ENCODE measurements at regions not wholly inside any gene's neighbourhood (a gene's known extent, or its start where the extent isn't known, plus 50 kb on each side); places are given as distances from the start of the nearest gene placed in this dataset.
"Not testable (repeated sequence)": the region's sequence is repeated elsewhere in the genome, so short reads cannot be mapped to it uniquely, and the experiment has no call there.

DNA sequence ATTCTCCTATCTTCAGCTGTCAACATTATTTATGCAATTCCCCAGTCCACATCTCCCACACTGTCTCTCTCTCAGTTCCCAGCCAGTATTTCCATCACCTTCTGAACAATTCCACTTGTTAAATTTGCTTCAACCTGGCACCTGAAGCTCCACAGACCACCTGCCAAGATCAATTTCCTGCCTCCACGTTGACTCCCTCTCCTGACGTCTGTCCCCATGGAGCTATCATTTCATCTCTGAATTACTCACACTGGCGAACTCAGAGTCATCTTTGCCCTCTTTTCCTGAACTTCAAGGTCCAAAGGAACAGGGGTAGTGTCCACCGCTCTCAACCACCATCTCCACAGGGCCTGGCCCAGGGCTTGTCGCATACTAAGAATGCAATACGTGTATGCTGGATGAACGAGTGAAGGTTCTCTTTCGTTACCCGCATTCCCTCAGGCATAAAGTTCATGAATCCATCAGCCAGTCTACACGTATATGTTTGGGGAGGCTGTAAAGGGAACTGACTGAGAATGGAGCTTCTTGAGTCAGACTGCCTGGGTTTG, 183.3 kb downstream of the JCAD start:
- Histone ChIP-seq H3K9ac (ENCODE audit: low read length) (no peak overlapping the region), H3K4me1 (ENCODE audit: control insufficient read depth, insufficient read depth, low read length) (no peaks in the 10 kb centered on the region), H3K4me3 (ENCODE audit: low read length) (no peak overlapping the region), H3K9me3 (ENCODE audit: control insufficient read depth, low read length) (no peaks in the 10 kb centered on the region), H3K27me3 (ENCODE audit: control insufficient read depth, insufficient read depth, low read length) (no peaks in the 10 kb centered on the region), H3K36me3 (ENCODE audit: control insufficient read depth, insufficient read depth, low read length) (no peaks in the 10 kb centered on the region)

DNA sequence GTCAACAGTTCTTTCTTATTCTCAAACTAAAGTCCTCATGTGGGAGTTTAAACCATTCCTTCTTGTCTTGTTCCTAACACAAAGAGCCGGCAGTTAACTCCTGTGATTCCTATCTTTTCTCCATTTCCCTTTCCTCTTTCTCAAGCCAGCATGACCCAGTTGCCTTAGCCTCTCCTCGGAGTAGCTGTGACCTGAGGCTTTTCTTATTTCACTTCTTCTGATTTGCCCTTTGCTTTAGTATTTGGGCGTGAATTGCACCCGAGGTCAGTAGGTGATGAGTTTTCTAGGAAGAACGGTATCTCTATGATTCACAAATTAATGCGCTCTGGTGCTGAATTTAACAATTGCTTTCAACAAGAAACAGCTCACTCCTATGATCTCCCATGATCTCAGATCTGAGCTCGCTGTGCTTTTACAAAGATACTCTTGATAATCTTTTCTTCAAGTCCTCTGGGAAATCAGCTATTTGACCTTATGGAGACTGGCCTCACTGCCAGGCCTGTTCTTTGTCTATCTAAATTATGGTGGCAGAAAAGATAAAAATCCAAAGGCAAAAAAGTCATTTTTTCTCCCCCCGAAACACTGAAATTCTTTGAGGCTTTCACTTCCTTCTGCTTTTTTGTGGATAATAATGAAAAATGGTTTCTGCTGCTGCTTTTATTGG, 184.6 kb downstream of the JCAD start:
- Histone ChIP-seq H3K4me1 (ENCODE audit: control insufficient read depth, insufficient read depth, low read length) (no peaks in the 10 kb centered on the region), H3K27me3 (ENCODE audit: control insufficient read depth, insufficient read depth, low read length) (no peaks in the 10 kb centered on the region), H3K9me3 (ENCODE audit: control insufficient read depth, low read length) (no peaks in the 10 kb centered on the region), H3K36me3 (ENCODE audit: control insufficient read depth, insufficient read depth, low read length) (no peaks in the 10 kb centered on the region), H3K9ac (ENCODE audit: low read length) (no peak overlapping the region), H3K4me3 (ENCODE audit: low read length) (no peak overlapping the region)

DNA sequence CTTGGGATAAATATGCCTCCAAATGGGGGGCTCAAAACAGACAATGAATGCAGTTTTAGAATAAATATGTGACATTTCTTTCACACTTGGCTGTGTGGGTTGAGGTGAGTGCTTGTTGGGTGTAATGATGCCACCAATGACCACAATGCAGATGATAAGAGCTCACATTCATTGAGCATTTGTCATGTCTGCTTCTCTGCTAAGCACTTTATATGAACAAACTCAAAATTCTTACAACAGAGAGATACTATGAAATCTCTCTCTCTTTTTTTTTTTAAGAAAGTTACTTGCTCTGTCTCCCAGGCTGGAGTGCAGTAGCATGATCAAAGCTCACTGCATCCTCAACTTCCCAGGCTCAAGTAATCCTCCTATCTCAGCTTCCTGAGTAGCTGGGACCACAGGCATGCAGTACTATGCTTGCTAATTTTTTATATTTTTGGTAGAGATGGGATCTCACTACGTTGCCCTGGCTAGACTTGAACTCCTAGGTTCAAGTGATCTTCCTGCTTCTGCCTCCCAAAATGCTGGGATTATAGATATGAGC, 185.4 kb downstream of the JCAD start:
- Histone ChIP-seq H3K9ac (ENCODE audit: low read length) (no peak overlapping the region), H3K4me3 (ENCODE audit: low read length) (no peak overlapping the region), H3K27me3 (ENCODE audit: control insufficient read depth, insufficient read depth, low read length) (no peaks in the 10 kb centered on the region), H3K36me3 (ENCODE audit: control insufficient read depth, insufficient read depth, low read length) (no peaks in the 10 kb centered on the region), H3K4me1 (ENCODE audit: control insufficient read depth, insufficient read depth, low read length) (no peaks in the 10 kb centered on the region), H3K9me3 (ENCODE audit: control insufficient read depth, low read length) (no peaks in the 10 kb centered on the region)

DNA sequence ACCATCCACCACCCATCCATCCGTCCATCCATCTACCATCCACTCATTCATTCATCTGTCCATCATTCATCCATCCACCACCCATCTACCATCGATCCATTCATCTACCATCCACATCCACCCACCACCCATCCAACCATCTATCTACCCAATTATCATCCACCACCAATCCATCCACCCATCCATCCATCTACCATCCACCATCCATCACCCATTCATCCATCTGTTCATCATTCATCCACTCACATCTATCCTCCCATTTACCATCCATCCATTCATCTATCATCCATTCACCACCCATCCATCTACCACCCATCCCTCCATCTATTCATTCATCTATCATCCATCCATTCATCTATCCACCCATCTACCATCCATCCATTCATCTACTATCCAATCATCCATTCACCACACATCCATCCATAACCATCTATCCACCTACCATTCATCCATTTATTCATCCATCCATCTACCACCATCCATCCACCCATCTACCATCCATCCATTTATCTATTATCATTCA, 188.8 kb downstream of the JCAD start:
- Histone ChIP-seq H3K27me3 (ENCODE audit: control insufficient read depth, insufficient read depth, low read length) (no peaks in the 10 kb centered on the region), H3K9me3 (ENCODE audit: control insufficient read depth, low read length) (no peaks in the 10 kb centered on the region), H3K4me1 (ENCODE audit: control insufficient read depth, insufficient read depth, low read length) (no peaks in the 10 kb centered on the region), H3K36me3 (ENCODE audit: control insufficient read depth, insufficient read depth, low read length) (no peaks in the 10 kb centered on the region), H3K9ac (ENCODE audit: low read length) (no peak overlapping the region), H3K4me3 (ENCODE audit: low read length) (no peak overlapping the region)

DNA sequence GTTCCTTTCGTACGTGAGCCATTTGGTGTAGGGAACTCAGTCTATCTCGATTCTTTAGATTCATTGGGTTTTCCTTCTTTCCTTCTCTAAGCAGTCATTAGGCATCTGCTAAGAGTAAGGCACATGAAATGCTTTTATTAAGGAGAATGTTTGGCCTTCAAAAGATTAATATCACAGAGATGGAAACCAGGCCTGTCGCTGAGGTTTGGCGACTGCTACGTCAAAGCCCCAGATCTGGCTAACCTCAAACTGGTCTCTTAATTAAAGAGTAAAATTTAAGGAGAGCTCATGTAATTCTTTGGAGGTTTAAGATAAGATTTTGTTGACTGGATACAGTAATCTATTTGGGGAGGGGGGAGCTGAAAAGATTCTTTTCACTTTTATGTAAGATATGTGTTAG, 189.8 kb downstream of the JCAD start:
- no peaks in the 10 kb centered on the region for H3K27me3 ChIP-seq (ENCODE audit: control insufficient read depth, insufficient read depth, low read length)
- H3K36me3 ChIP-seq (ENCODE audit: control insufficient read depth, insufficient read depth, low read length): no peaks in the 10 kb centered on the region
- no peak overlapping the region for H3K4me3 ChIP-seq (ENCODE audit: low read length)
- no peaks in the 10 kb centered on the region for H3K4me1 ChIP-seq (ENCODE audit: control insufficient read depth, insufficient read depth, low read length)
- H3K9ac ChIP-seq (ENCODE audit: low read length): no peak overlapping the region
- H3K9me3 ChIP-seq (ENCODE audit: control insufficient read depth, low read length): no peaks in the 10 kb centered on the region

DNA sequence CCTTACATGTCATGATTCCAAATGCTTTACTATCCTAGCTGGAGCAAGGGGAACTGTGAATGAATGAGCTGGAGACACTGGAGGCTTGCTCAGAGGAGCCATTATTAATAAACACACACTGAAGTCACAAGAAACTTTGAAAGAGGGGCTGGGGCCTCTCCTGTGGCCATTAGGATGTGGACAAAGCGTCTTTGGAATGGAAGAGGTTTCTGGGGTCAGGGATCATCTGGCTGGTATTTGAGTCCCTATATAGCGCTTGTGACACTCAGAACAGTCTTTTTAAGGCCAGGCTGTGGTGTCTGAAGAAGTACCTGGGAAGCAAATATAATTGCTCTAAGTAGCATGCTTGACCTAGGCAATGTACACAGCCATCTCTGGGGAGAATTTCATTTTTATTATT, 193.0 kb downstream of the JCAD start:
- H3K9ac ChIP-seq (ENCODE audit: low read length): no peak overlapping the region
- no peaks in the 10 kb centered on the region for H3K36me3 ChIP-seq (ENCODE audit: control insufficient read depth, insufficient read depth, low read length)
- no peaks in the 10 kb centered on the region for H3K27me3 ChIP-seq (ENCODE audit: control insufficient read depth, insufficient read depth, low read length)
- no peaks in the 10 kb centered on the region for H3K4me1 ChIP-seq (ENCODE audit: control insufficient read depth, insufficient read depth, low read length)
- H3K9me3 ChIP-seq (ENCODE audit: control insufficient read depth, low read length): no peaks in the 10 kb centered on the region
- H3K4me3 ChIP-seq (ENCODE audit: low read length): no peak overlapping the region

DNA sequence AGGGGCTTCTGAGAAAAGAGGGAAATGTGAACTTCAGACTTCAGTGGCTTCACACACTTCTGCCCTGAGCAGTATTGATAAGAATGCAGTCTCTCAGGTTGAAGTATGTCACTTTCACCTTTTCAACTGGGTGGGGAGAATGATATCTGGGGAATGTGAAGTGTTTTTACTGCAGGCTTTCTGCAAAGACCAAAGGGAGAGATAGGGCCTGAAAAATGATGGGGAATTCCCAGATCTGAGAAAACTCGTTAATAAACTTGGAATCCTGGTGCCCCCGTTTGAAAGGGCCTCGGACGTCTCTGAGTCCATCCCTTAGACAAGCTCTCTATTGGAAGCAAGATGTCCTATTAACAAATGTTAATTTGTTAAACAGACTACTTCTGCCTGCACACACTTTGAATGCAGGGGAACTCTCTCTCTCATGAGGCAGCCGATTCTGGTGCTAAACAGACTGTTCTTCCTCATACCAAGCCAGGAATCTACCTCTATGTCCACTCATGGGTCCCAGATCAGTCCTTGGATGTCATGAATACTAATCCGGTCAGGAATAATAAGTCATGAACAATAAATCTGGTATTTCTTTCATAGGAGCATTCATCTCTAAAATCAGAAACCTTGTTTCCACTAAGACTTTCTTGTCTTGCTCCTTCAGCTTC, 193.6 kb downstream of the JCAD start:
- H3K4me1 ChIP-seq (ENCODE audit: control insufficient read depth, insufficient read depth, low read length): no peaks in the 10 kb centered on the region
- H3K9ac ChIP-seq (ENCODE audit: low read length): no peak overlapping the region
- H3K27me3 ChIP-seq (ENCODE audit: control insufficient read depth, insufficient read depth, low read length): no peaks in the 10 kb centered on the region
- no peaks in the 10 kb centered on the region for H3K9me3 ChIP-seq (ENCODE audit: control insufficient read depth, low read length)
- H3K36me3 ChIP-seq (ENCODE audit: control insufficient read depth, insufficient read depth, low read length): no peaks in the 10 kb centered on the region
- no peak overlapping the region for H3K4me3 ChIP-seq (ENCODE audit: low read length)

DNA sequence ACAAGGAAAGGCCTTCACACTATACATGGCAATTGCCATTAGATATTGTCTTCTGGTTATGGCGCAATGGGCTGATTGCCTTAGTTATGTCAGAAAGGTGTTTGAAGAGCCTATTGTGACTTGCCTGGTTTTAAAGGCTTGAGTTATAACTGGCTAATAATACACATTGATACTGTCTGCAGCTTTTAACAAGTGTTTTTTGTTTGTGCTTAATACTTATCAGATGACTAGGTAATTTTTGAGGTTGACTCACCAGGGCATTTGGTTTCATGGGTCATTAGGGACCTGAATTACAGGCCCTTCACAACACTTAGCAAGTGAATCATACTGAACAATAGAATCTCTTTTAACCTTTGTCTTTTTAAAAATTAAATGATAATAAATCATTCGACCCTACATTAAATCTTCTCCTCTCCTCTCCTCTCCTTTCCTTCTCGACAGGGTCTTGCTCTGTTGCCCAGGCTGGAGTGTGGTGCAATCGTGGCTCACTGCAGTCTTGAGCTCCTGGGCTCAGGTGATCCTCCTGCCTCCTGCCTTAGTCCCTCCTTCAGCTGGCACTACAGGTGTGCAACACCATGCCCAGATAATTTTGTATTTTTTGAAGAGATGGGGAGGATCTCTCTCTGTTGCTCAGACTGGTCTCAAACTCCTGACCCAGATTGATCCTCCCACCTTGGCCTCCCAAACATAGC, 196.3 kb downstream of the JCAD start:
- H3K27me3 ChIP-seq (ENCODE audit: control insufficient read depth, insufficient read depth, low read length): no peaks in the 10 kb centered on the region
- H3K9me3 ChIP-seq (ENCODE audit: control insufficient read depth, low read length): no peaks in the 10 kb centered on the region
- peaks cover 3% of the 10 kb centered on the region for H3K4me1 ChIP-seq (ENCODE audit: control insufficient read depth, insufficient read depth, low read length)
- H3K36me3 ChIP-seq (ENCODE audit: control insufficient read depth, insufficient read depth, low read length): no peaks in the 10 kb centered on the region
- no peak overlapping the region for H3K4me3 ChIP-seq (ENCODE audit: low read length)
- no peak overlapping the region for H3K9ac ChIP-seq (ENCODE audit: low read length)

DNA sequence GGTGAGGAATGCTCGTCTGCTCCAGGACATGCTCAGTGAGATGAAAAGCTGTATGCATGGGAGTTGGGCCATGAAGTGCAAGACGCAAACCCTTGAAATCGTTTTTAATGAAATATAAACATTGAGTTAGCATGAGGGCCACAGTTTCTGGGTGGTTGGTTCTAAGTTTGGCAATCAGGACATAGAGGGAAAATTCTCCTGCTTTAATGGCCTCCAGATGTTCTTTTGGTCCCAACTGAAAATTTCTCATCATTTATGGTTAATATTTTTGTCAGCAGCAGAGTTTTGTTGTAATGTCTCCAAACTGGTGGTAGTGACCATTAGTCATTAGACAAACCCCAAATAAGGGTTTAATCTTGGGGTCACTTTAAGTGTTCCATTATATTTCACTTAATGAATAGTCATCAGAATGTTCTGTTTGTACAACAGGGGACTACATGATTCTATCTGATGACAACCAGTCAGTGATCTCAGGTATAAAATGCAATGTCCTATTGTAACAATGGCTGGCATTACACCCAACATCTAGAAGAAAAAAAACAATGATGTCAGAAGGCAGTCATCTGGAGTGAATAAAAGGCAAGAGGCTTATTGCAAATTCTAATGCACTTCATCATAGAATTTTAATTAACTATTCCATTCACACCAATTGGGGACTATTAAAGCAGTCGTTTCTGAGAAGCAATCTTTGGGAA, 197.4 kb downstream of the JCAD start:
- H3K9ac ChIP-seq (ENCODE audit: low read length): no peak overlapping the region
- H3K9me3 ChIP-seq (ENCODE audit: control insufficient read depth, low read length): no peaks in the 10 kb centered on the region
- H3K36me3 ChIP-seq (ENCODE audit: control insufficient read depth, insufficient read depth, low read length): no peaks in the 10 kb centered on the region
- no peaks in the 10 kb centered on the region for H3K27me3 ChIP-seq (ENCODE audit: control insufficient read depth, insufficient read depth, low read length)
- no peak overlapping the region for H3K4me3 ChIP-seq (ENCODE audit: low read length)
- H3K4me1 ChIP-seq (ENCODE audit: control insufficient read depth, insufficient read depth, low read length): peaks cover 4% of the 10 kb centered on the region

DNA sequence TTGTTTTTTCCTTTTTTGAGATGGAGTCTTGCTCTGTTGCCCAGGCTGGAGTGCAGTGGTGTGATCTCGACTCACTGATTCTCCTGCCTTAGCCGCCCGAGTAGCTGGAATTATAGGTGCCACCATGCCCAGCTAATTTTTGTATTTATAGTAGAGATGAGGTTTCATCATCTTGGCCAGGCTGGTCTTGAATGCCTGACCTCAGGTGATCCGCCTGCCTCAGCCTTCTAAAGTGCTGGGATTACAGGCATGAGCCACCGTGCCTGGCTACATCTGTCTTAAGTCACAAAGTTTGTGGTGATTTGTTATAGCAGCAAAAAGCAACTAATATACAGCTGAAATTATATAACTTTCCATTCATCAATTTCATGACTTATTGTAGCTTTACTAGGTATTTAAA, 198.2 kb downstream of the JCAD start:
- H3K9ac ChIP-seq (ENCODE audit: low read length); H3K36me3 ChIP-seq (ENCODE audit: control insufficient read depth, insufficient read depth, low read length); H3K4me3 ChIP-seq (ENCODE audit: low read length); H3K4me1 ChIP-seq (ENCODE audit: control insufficient read depth, insufficient read depth, low read length); H3K9me3 ChIP-seq (ENCODE audit: control insufficient read depth, low read length); H3K27me3 ChIP-seq (ENCODE audit: control insufficient read depth, insufficient read depth, low read length): not testable (repeated sequence)

DNA sequence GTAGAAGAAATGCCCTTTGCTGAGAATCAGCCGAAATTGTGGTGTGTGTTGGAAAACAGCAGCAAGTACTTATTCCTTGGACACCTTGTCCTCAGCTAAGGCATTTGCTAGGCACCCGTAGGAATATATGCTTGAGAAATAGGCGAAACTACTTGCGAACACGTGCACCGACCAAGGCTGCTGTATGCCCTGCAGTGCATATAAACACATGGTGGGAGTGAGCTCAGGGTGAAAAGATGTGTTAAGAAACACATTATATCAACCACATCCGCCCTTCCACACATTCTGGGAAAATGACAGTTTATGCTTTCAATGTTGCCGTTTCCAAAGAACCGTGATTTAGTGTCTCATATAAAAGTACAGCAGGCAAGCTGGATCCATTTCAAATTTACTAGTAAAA, 199.2 kb downstream of the JCAD start:
- H3K9me3 ChIP-seq (ENCODE audit: control insufficient read depth, low read length): no peaks in the 10 kb centered on the region
- H3K9ac ChIP-seq (ENCODE audit: low read length): no peak overlapping the region
- H3K4me3 ChIP-seq (ENCODE audit: low read length): no peak overlapping the region
- no peaks in the 10 kb centered on the region for H3K27me3 ChIP-seq (ENCODE audit: control insufficient read depth, insufficient read depth, low read length)
- peaks cover 4% of the 10 kb centered on the region for H3K4me1 ChIP-seq (ENCODE audit: control insufficient read depth, insufficient read depth, low read length)
- no peaks in the 10 kb centered on the region for H3K36me3 ChIP-seq (ENCODE audit: control insufficient read depth, insufficient read depth, low read length)
